ENCODE measurements at regions not wholly inside any gene's neighbourhood (a gene's known extent, or its start where the extent isn't known, plus 50 kb on each side); places are given as distances from the start of the nearest gene placed in this dataset.

DNA sequence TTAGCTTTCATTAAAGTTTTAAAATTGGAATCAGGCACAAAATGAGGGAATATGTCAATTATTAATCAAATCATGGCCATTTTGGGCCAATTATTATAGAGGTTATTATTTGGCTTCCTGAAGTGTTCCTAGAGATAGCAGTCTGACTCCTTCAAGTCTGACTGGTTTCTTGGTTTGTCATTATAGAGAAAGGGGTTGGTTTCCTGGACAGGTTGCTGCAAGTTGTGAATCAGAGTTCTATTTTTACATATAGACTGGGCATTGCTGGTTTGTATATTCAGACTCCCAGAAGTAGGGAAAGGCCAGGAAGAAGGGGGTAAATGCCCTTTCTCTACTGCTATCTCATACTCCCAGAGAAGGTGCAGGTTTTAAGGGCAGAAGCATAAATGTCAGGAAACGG lies 121.4 kb upstream of the CEP162 start:
- H3K27me3 ChIP-seq = no peaks in the 10 kb centered on the region
- no peak overlapping the region for H3K4me3 ChIP-seq
- H3K9me3 ChIP-seq = no peaks in the 10 kb centered on the region
- no peak overlapping the region for H3K27ac ChIP-seq
- H3K36me3 ChIP-seq = no peaks in the 10 kb centered on the region
- no peak for DNase-seq (ENCODE audit: low spot score in 2 of 2)
- 78 to 84% methylated on average over 1 of the region's 1 CpG for WGBS, 2 donors
- H3K4me1 ChIP-seq = no peaks in the 10 kb centered on the region
- TF ChIP-seq, protein P1, sequence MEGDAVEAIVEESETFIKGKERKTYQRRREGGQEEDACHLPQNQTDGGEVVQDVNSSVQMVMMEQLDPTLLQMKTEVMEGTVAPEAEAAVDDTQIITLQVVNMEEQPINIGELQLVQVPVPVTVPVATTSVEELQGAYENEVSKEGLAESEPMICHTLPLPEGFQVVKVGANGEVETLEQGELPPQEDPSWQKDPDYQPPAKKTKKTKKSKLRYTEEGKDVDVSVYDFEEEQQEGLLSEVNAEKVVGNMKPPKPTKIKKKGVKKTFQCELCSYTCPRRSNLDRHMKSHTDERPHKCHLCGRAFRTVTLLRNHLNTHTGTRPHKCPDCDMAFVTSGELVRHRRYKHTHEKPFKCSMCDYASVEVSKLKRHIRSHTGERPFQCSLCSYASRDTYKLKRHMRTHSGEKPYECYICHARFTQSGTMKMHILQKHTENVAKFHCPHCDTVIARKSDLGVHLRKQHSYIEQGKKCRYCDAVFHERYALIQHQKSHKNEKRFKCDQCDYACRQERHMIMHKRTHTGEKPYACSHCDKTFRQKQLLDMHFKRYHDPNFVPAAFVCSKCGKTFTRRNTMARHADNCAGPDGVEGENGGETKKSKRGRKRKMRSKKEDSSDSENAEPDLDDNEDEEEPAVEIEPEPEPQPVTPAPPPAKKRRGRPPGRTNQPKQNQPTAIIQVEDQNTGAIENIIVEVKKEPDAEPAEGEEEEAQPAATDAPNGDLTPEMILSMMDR (IDR thresholded peaks at IDR 0.05) = no peak
- no peak for TF ChIP-seq EP300 (IDR thresholded peaks at IDR 0.05)
- TF ChIP-seq POLR2A (IDR thresholded peaks at IDR 0.05) = no peak

DNA sequence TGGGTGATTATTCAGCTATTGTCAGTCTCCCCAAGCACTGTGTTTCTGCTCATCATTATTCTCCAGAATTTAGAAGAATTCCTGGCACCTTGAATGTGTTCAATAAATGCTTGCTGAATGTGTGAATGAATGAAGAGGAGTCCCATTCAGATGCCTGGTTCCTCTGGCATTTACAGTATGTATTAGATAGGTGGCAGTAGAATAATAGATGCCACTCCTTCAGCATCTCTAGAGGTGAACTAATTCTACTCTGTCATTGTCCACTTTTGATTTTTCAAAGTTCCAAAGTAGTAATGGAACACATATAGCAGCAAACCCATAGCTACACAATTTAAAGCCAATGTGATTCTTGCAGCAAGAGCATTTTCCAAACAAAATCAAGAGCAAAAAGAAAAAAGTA lies 118.9 kb upstream of the CEP162 start:
- Histone ChIP-seq H3K36me3 (no peaks in the 10 kb centered on the region), H3K4me1 (no peaks in the 10 kb centered on the region), H3K4me3 (no peak overlapping the region), H3K27ac (no peak overlapping the region), H3K27me3 (no peaks in the 10 kb centered on the region), H3K9me3 (no peaks in the 10 kb centered on the region)
- no peak for DNase-seq (ENCODE audit: low spot score in 2 of 2)
- no peak for TF ChIP-seq POLR2A (IDR thresholded peaks at IDR 0.05)
- no peak for TF ChIP-seq EP300 (IDR thresholded peaks at IDR 0.05)
- TF ChIP-seq, protein P1 (IDR thresholded peaks at IDR 0.05) = no peak

DNA sequence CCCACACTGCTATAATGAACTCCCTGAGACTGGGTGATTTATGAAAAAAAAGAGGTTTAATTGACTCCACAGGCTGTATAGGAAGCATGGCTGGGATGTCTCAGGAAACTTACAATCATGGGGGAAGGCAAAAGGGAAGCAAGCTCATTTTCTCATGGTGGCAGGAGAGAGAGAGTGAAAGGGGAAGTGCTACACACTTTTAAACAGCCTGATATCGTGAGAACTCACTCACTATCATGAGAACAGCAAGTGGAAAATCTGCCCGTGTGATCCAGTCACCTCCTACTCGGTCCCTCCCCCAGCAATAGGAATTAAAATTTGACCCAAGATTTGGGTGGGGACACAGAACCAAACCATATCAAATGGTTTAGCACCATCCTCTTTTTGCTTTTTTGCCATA lies 116.6 kb upstream of the CEP162 start:
- TF ChIP-seq EP300 (IDR thresholded peaks at IDR 0.05) = no peak
- TF ChIP-seq, protein P1 (IDR thresholded peaks at IDR 0.05) = no peak
- no peak for TF ChIP-seq POLR2A (IDR thresholded peaks at IDR 0.05)
- Histone ChIP-seq H3K27me3 (no peaks in the 10 kb centered on the region), H3K9me3 (peaks cover 0 to 17% (median 0%) of the 10 kb centered on the region in 4 donors), H3K4me1 (no peaks in the 10 kb centered on the region), H3K27ac (no peak overlapping the region), H3K4me3 (no peak overlapping the region), H3K36me3 (no peaks in the 10 kb centered on the region)
- 80 to 85% methylated on average over 3 of the region's 3 CpGs for WGBS, 2 donors
- no peak for DNase-seq (ENCODE audit: low spot score in 2 of 2)

DNA sequence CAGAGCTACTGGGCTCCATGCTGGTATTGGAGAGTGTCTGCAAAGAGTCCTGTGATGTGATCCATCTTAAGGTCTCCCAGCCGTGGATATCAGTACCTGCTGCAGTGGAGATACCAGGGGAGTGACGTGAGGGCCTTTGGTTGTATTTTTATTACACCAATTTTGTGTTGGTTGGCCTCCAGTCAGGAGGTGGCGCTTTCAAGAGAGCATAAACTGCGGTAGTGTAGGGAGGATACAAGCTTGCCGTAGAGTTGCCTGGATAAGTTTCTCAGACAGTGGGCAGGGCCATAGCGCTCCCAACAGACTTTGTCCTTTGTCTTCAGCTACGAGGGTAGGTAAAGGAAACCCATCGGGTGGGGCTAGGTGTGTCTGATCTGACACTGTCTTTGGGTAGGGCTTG lies 113.0 kb upstream of the CEP162 start:
- H3K4me3 ChIP-seq = no peak overlapping the region

DNA sequence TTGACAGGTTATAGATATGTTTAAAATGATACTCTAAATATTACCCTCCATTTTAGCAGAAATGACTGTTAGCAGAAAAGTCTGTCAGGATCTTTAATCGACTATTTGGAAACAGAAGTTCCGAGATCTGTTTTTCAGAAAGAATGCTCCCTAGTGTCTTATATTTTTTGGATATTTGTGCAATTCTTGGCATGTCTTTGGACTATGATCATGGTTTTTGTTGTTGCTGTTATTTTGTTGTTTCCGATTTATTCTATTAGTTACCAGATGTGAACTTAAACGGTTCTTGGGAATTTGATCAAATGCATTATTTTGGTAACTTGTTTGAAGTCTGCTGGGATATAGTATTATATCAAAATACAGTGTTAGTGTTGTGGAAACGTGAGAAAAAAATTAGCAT lies 106.4 kb upstream of the CEP162 start:
- no peaks in the 10 kb centered on the region for H3K4me1 ChIP-seq
- no peak for TF ChIP-seq EP300 (IDR thresholded peaks at IDR 0.05)
- TF ChIP-seq POLR2A (IDR thresholded peaks at IDR 0.05) = no peak
- TF ChIP-seq, protein P1 (IDR thresholded peaks at IDR 0.05) = no peak
- DNase-seq (ENCODE audit: low spot score in 2 of 2) = no peak
- no peaks in the 10 kb centered on the region for H3K36me3 ChIP-seq
- no peak overlapping the region for H3K27ac ChIP-seq
- peaks cover 0 to 20% (median 2%) of the 10 kb centered on the region in 4 donors for H3K9me3 ChIP-seq
- no peak overlapping the region for H3K4me3 ChIP-seq
- 35 to 45% methylated on average over 5 of the region's 5 CpGs for WGBS, 2 donors
- no peaks in the 10 kb centered on the region for H3K27me3 ChIP-seq

More for the DNA sequence above, 113.0 kb upstream of the CEP162 start:
- 82 to 91% methylated on average over 8 of the region's 8 CpGs for WGBS, 2 donors
- Histone ChIP-seq H3K27ac (no peak overlapping the region), H3K4me1 (no peaks in the 10 kb centered on the region), H3K27me3 (no peaks in the 10 kb centered on the region), H3K9me3 (peaks cover 0 to 39% (median 1%) of the 10 kb centered on the region in 4 donors), H3K36me3 (no peaks in the 10 kb centered on the region)
- TF ChIP-seq, protein P1 (IDR thresholded peaks at IDR 0.05) = no peak
- TF ChIP-seq POLR2A (IDR thresholded peaks at IDR 0.05) (no peak), EP300 (IDR thresholded peaks at IDR 0.05) (no peak)
- DNase-seq (ENCODE audit: low spot score in 2 of 2) = no peak

All from tibial nerve (tissue), 4 donors.